GM21723 (cell line): ENCODE measurements at regions not wholly inside any gene's neighbourhood (a gene's known extent, or its start where the extent isn't known, plus 50 kb on each side); places are given as distances from the start of the nearest gene placed in this dataset.

Experiments
- ATAC-seq: cut with Tn5 transposase; IDR thresholded peaks from one replicate; pipeline ENCODE4 v1.9.1; 2021; ENCODE audit warnings: mild to moderate bottlenecking, moderate library complexity; ENCODE audit not compliant: unreplicated experiment

DNA sequence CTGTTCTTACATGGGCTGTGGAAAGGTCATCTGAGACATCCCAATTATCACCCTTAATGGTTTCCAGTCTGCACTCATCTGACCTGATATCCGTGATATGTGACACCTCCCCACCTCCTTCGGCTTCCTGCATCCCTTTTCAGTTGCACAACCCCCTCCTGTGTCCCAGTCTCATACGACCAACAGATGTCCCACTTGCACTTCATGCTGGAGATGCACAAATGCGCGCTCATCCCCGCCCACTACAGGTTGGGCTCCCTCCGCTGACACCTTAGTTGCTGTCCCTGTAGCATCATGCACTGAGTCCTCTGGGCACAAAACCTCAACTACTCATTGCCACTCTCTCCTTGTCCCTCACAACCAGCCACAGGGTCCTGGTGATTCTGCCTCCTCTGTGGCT lies 94.4 kb downstream of the MIS18A start:
- ATAC-seq: no peak

DNA sequence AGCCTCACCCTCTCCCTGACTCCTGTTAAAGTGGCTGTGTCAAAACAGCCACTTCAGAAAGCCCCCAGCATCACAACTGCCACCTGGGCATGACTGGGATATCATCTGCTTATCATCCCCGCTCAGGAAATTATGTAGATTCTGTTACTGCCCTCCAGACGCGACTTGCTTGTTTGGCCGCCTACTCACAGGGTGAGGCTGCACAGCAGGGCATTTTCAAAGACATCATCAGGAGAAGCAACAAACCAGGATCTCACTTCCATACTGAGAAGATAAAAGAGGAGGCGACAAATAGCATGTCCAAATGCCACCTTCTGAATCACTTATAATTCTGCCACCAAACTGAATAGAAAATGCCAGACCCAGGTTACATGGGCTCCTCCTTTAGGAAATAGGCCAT lies 94.8 kb downstream of the MIS18A start:
- ATAC-seq: no peak

DNA sequence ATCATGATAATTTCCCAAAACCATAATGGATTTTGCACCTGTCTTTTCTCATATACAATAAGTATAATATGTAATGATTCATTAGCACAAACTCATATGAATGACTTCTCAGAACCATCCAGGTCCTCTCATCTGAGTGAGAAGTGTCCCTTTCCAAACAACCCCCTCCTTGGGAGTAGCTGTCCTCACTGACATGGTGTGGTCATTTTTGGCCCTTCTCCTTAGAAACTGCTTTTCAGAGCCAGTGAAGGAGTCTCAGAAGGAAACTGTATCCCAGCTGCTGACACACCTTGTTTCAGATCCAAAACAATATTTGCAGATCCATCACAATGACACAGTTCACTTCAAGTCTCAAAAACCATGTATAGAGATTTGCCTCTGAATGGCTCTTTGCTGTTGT lies 95.5 kb downstream of the MIS18A start:
- ATAC-seq: no peak

DNA sequence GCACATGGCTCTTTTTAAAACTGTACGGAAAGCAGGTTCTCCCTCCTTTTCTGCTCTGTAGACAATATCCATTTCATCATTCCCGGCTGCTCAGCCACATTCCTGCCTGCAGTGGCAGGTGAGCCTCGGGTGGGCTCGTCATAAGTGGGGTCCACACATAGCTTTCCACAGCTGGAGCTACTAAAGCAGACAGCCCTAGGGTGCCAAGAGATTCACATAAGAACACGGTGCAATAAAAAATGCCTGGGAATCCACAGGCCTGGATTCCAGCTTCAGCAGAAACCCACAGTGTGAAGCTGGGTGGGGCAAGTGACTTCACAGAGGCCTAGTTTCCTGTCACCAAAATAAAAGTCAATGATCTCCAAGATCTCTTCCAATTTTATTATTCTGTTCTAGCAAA lies 96.4 kb downstream of the MIS18A start:
- no peak for ATAC-seq

DNA sequence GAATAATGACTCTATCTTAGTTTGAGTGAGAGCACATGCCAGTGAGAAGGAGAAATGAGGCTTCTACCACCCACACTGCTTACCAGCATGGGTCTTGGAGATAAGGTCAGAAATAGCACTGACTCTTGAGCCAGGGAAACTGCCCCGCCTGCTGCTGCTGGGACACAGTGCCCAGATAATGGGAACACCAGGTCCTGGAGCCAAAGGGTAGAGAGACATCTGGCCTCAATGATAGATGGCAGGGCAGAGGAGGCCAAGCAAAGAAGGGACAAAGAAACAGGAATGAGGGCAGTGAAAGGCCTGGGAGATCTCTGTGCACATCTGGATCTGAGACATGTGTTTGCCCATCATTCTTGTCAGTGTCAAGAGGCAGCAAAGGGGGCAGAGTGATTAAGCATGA lies 97.4 kb downstream of the MIS18A start:
- ATAC-seq: no peak

DNA sequence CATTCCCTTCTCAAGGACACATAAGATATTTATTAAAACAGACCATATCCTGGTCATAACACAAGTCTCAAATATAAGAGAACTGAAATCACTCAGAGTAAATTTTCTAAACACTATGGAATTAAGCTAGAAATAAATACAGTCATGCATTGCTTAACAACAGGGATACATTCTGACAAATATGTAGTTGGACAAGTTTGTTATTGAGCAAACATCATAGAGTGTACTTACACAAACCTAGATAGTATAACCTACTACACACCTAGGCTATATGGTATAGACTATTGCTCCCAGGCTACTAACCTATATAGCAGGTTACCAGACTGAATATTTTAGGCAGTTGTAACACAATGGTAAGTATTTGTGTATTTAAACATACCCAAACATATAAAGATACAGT lies 104.0 kb downstream of the MIS18A start:
- no peak for ATAC-seq

DNA sequence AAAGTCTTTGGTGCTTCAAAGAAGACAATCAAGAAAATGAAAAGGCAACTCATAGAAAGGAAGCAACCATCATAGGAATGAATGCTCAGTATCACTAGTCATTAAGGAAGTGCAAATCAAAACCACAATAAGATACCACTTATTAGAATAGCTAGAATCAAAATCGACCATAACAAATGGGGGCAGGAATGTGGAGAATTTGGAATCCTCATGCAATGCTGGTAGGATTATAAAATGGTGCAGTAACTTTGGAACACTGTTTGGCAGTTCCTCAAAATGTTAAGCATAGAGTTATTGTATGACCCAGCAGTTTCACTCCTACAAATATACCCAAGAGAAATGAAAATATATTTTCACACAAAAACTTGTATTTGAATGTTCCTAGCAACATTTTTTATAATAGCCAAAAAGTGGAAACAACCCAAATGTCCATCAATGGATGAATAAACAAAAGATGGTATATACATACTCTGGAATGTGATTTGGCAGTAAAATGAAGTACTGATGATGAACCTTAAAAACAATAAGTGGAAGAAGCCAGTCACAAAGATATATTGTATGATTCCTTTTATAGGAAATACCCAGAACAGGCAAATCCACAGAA lies 105.6 kb downstream of the MIS18A start:
- ATAC-seq: no peak

DNA sequence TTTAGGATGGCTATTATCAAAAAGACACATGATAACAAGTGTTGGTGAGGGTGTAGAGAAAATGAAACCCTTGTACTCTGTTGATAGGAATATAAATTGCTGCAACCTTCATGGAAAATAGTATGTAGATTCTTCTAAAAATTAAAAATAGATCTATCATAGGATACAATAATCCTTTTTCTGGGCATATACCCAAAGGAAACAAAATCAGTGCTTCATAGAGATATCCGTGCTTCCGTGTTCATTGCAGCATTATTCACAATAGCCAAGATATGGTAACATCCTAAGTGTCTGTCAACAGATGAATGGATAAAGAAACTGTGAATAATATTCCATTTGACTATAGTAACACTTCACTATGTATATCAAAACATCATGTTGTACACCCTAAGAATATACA lies 106.7 kb downstream of the MIS18A start:
- ATAC-seq: no peak

DNA sequence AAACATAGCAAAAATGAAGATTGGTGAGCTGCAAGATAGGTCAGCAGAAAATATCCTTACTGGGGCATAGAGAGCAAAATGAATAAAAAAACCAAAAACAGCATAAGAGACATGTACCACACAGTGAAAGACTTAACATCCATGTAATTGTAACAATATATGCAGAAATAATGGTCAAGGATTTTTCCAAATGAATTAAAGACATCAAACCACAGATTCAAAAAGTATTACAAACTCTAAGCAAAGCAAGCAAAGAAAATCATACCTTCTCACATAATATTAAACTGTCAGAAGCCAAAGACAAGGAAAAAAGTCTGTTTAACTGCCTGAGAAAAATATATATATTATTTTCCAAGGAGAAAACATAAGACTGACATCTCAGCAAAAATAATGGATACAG lies 111.3 kb downstream of the MIS18A start:
- ATAC-seq: no peak

DNA sequence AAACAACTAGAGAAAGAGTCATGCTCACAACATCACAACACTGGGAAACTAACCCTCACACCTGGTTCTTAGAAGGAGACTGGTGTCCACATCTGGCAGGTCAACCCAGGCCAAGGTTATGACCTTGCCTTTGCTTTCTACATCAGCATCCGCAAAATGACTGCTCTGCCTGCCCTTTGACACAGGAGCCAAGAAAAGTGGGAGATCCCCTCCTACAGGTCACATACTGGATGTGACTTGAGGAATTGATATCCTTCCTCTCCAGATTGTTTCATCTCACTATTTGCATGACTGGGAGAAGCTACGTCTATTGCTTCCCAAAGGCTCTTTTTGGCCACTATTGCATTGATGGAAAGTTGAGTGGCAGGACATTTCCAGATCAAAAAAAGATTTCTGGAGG lies 115.5 kb downstream of the MIS18A start:
- ATAC-seq: no peak

DNA sequence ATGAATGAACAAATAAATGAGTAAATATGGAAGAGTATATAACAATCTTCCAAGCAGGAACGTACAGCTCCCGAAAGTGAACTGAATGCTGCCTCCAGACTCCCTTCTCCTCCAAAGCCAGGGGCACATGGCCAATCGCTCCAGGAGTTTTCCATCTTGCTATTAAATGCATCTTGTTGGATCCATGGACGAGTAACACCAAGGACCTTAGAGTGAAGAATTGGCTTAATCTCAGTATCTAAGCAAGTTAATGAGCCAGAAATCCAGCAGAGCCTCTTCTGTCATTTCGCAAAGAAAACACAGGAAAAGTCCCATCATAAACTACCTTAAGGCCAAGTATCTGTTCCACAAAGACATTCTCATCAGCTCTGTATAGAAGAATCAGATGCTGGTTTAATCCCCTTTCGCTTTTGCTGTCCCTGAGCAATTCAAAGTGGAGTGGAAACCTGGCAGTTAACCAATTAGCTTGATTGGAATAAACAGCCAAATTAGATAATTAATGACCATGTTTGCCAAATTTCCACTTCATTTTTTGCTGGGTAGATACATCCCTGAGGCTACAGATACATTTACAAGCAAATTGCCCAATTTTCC lies 116.0 kb downstream of the MIS18A start:
- no peak for ATAC-seq

DNA sequence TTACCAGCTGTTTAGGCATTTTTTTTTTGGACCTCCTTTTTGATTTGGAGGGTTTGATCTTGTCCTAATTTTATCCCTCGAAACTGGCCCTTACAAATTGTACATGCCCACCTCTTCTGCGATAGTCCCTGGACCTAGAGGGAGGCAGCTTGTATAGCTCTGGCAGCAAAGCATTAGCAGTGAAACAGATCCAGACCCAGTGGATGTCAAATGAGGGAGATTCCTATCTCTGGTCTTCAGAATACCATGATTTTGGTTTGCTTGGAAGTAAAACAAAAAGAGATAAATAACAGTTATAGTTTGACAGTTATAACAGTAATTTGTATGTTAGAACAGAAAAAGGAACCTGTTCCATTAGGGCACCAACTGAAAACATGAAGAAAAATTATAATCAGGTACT lies 123.6 kb downstream of the MIS18A start:
- ATAC-seq: no peak

DNA sequence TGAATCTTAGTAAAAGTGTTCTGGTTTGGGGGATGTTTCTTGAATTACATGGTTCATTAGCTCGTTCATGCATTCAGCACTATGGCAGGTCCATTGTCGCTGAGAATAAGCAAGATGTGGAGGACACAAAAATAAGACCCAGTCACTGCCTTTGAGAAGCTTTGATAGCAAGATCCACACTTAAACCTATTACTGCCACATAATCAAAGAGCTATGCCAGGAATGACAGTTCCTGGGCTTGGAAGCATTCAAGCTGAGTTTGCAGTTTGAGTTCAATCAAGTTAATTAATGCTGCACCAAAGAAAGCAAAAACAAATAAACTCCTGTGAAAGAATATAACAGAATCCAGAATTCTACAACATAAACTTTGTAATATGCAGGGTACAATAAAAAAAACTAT lies 131.8 kb downstream of the MIS18A start:
- no peak for ATAC-seq

DNA sequence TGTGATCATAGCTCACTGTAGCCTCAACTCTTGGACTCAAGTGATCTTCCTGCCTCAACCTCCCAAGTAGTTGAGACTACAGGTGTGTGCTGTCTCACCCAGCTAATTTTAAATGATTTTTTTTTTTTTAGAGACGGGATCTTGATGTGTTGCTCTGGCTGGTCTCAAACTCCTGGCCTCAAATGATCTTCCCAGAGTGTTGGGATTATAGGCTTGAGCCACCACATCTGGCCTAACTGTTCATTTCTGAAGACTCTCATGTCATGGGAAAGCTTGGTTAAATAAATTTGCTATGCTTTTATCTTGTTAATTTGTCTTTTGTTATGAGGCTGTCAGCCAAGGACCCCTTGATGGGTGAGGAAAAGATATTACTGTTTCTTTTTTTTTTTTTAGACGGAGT lies 134.0 kb downstream of the MIS18A start:
- no peak for ATAC-seq

DNA sequence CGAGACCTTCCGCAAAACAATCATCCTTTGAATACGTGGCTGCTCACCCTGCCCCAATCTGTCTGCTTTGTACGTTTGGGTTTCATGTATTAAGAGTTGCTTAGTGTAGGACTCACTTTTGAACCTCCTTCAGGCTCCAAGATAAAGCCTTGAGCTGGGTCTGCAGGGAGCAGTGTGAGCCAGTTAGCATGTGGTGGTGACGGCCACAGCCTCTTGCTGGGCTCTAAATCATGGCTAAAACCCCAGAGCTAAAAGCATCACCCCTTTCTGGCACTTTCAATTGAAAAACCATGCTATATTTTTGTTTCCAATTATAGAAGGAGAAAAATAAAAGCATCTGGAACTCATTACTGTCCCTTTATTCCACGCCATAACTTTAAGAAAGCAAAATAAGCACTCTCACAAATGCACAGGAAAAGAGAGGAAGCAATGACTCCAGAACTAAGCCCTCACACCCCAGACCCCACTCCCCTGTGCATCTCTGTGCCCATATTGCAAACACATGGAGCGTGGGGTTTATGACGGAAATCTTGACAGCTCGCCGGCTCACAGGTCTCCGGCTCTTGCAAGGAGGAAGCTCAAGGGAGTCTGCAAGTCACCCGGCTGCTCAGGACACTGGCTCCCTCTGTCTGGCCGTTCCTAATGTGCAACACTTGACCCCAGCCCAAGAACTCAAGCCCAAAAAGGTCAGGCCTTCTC lies 135.5 kb downstream of the MIS18A start:
- no peak for ATAC-seq

DNA sequence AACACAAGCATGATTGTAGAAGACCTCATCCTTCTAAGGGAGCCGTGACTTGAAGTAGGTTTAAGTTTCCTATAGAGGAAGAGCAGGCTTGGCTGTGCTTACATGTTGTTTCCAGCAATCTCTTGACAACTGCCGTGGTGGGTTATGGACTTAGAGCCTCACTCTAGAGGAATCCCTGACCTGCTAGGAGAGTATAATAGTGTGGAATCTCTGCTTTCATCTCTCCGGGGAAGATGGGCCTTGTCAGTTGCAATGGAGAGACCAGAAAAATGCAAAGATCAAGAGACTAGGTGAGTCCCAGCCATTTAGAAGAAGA lies 137.6 kb downstream of the MIS18A start:
- ATAC-seq: no peak

DNA sequence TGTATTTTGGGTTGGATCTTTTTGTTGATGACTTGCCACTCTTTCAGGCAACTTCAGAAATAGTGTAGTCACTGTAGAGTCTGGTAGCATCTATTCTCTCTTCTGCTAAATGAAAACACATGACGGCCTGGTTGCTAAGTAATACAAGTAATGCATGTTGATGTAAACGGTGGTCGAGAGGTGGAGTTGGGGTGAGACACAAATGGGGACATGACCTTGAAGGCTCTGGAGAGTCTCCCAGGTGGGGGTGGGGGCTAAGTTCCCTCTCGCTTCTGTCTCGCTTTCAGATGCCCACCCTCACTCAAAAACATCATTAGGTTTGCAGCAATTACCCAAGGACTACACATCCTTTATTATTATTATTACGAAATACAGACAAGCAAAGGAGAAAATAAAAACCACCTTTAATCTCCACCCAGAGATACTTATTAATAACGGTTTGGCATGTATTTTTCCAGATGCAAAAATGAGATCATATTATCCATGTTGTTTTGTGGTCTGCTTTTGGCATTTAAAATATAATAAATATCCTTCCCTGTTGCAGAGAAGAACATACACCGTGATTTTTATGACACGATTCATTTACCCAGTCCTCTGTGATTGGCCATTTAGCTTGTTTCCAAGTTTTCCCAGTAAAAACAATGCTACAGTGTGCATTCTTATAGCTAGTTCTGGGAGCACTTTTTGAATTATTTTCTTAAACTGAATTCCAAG lies 138.1 kb downstream of the MIS18A start:
- no peak for ATAC-seq

DNA sequence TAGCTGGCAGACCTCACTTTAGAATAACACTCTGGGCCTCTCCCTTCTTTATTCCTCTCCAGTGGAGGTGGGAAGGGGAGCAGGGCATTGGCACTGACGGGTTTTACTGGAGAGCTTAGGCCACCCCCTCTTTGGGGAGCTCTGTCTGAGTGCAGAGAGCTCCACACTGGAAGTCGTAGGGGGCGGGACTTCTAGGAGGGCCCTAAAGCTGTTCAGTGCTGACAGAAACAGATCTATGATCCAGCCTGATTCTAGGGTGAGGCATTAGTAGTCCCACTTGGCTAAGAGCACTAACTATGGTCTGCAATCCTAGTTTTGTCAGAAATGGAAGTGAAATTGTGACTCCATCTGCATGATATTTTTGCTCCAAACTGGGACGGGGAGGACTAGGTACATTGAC lies 138.7 kb downstream of the MIS18A start:
- no peak for ATAC-seq

DNA sequence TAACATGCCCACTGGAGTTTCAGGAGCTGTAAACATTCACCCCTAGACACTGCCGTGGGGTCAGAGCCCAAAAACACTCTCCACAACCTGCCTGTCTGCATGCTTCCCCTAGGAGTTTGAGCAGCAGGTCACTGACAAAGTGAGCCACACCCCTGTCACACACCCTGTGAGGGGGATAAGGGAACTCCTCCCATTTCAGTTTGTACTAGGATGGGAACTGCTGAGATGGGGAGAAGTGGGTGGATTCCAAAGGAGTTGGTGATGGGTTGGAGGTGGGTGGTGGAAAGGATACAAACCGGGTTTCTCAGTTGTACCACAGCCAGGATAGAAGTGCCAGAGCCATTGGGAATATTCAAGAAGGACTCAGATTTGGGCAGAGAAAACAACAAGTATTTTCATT lies 140.2 kb downstream of the MIS18A start:
- no peak for ATAC-seq

DNA sequence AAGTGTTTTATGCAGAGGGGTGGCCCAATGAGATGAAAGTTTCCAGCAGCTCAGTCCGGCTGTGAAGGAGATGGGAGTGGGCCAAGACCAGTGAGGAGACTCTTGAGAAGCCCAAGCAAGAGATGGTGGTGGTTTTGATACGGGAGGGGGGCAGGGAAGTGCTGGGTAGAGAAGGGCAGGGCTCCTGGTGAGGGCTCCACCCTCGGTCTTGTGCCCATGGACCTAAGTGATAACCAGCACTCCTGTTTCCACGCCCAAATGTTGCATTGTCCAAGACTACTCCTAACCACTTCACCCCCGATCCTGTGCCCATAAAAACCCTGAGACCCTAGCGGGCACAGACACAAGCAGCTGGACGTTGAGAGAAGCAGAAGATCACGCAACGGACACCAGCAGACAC lies 140.9 kb downstream of the MIS18A start:
- ATAC-seq: no peak

DNA sequence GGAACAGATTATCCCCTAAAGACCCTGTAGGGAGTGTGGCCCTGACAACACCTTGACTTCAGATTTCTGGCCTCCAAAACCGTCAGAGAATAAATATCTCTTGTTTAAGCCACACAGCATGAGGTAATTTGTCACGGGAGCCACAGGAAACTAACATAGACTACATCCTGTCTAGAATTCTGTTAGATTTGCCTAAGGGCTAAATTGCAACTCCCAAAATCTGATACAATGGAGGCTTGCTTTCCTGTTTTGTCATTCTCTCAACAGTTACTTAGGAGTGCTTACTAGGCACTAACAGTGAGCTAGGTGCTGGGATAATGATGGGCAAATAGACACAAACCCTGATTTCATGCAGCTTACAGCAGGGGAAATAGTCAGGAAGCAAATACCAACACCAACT lies 141.6 kb downstream of the MIS18A start:
- ATAC-seq: no peak

DNA sequence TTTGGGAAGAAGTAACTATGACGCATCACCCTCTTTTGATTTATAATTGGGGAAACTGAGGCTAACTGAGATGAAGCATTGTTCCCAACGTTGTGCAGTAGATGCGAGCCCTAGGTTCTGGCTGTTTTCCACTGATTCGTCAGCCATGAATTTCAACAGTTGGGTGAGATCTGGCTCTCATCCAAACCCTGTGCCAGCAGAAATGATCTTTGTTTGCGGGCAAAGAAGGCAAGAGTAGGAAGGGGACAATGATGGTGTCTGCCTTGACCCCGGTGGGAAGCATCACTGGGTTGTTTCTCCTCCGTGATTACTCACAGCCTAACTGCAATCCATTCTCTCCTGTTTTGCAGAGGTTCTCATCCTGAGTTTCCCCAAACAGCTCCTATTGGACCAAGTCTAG lies 142.3 kb downstream of the MIS18A start:
- ATAC-seq: no peak
